B cell (primary cell): ENCODE measurements at regions not wholly inside any gene's neighbourhood (a gene's known extent, or its start where the extent isn't known, plus 50 kb on each side); places are given as distances from the start of the nearest gene placed in this dataset.

Source experiments
- CTCF ChIP-seq: fragments of 200-600 bp; IDR thresholded peaks from one replicate; pipeline ENCODE4 v1.8.0; 2022; ENCODE audit warnings: antibody characterized with exemption, mild to moderate bottlenecking
- EZH2 ChIP-seq: IDR thresholded peaks from 2 replicates; pipeline ENCODE4 v1.6.1; 2012; ENCODE audit warnings: borderline replicate concordance, low read depth, mild to moderate bottlenecking, moderate library complexity, low read length; ENCODE audit not compliant: insufficient read depth, poor library complexity, severe bottlenecking

GRCh38 chr10:16195894-16196293 lies 240.9 kb upstream of the PTER start:
- TF ChIP-seq EZH2, result no peak
- no peak for TF ChIP-seq CTCF
